Aorta (tissue), 5 donors: ENCODE measurements at regions not wholly inside any gene's neighbourhood (a gene's known extent, or its start where the extent isn't known, plus 50 kb on each side); places are given as distances from the start of the nearest gene placed in this dataset.

Source experiments
- ATAC-seq: fragments of 200-7000 bp; cut with Tn5 transposase; one replicate; pipeline ENCODE4 v1.9.1; 2022; ENCODE audit warnings: moderate library complexity; ENCODE audit not compliant: low FRiP score
- DNase-seq, 2 donors: peaks; one replicate each; pipeline ENCODE4 v3.0.0-alpha.2; 2020
- H3K27ac ChIP-seq, 2 donors: one replicate each; pipeline ENCODE4 v1.5.1; 2013; ENCODE audit warnings: low read length in 2 of 2, mild to moderate bottlenecking in 2 of 2, moderate library complexity in 2 of 2, control low read depth in 1 of 2, inconsistent platforms in 1 of 2, low read depth in 1 of 2
- H3K27me3 ChIP-seq, 2 donors: one replicate each; pipeline ENCODE4 v1.6.1; 2013; ENCODE audit warnings: control low read depth in 1 of 2, low read length in 1 of 2, mild to moderate bottlenecking in 1 of 2, moderate library complexity in 1 of 2; ENCODE audit not compliant: insufficient read depth in 2 of 2, control insufficient read depth in 1 of 2
- H3K36me3 ChIP-seq, 2 donors: one replicate each; pipeline ENCODE4 v1.6.1; 2013; ENCODE audit warnings: control low read depth in 1 of 2, low read length in 1 of 2, mild to moderate bottlenecking in 1 of 2; ENCODE audit not compliant: insufficient read depth in 2 of 2, control insufficient read depth in 1 of 2
- H3K4me1 ChIP-seq, 2 donors: one replicate each; pipeline ENCODE4 v1.6.1; 2013; ENCODE audit warnings: low read length in 2 of 2, control low read depth in 1 of 2, mild to moderate bottlenecking in 1 of 2, moderate library complexity in 1 of 2; ENCODE audit not compliant: insufficient read depth in 2 of 2, control insufficient read depth in 1 of 2
- H3K4me3 ChIP-seq, 2 donors: one replicate each; pipeline ENCODE4 v1.5.1; 2013; ENCODE audit warnings: low read length in 2 of 2, control low read depth in 1 of 2, mild to moderate bottlenecking in 1 of 2
- H3K9me3 ChIP-seq: one replicate; pipeline ENCODE4 v1.6.1; 2013; ENCODE audit warnings: mild to moderate bottlenecking, low read length; ENCODE audit not compliant: control insufficient read depth
- WGBS, 2 donors: extraction: QIAGEN DNeasy Blood & Tissue Kit; methylation state at CpG; one replicate each; pipeline ENCODE4 v1.1.7; 2013; 5-methylcytosine and 5-hydroxymethylcytosine counted together
- intact Hi-C, 2 donors: fragments of 100-400 bp; cut with DNase I; formaldehyde crosslinking; loops; one replicate each; pipeline versions ENCODE4 v1.14.2 to v1.15.0; 2022
- donor health status: healthy with polysubstance abuse.
- donor health status: Bipolar disorder and iron deficiency.
- donor health status: DM: no; HTN: no; CAD: no.
- donor health status: DM: no; HTN: no; CAD: no.
- donor health status: DM: yes; HTN: yes; CAD: no.

DNA sequence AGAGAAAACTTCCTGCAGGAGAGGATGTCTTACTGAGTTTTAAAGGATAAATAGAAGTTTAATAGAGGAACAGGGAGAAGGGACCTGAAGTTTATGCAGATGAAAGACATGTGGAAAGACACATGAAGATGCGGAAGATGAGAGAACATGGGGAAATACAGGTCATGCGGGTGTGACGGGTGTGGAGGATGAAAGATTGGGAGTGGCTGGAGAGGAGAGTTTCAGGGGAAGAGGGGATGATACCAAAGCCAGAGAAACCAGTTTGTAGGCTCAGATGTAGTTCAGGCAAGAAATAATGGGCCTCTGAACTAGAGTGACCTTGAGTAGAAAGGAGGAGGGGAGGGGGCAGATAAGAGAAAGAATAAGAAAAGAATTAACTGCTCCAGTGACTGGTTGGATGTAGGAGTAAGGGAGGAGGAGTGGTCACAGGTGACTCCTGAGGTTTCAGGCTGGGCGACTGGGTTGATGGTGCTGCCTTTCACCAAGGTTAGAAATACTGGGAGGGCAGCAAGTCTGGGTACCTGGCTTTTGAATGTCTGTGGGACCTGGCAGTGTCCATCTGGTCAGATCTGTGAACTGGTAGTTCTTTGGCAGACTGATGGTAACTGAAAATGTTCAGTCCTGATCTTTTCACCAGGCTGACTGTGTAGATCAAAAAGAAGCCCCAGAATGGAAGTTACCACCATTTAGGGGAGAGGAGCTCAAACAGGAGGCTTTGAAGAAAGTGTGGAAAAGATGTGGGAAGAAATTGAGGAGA, 69.4 kb downstream of the TET3 start:
- H3K27me3 ChIP-seq, result no peaks in the 10 kb centered on the region
- no peak overlapping the region for H3K4me3 ChIP-seq
- H3K4me1 ChIP-seq, result no peaks in the 10 kb centered on the region
- no peaks in the 10 kb centered on the region for H3K9me3 ChIP-seq
- H3K27ac ChIP-seq, result no peak overlapping the region
- DNase-seq, result no peak
- intact Hi-C loops, result no loop called here
- no peaks in the 10 kb centered on the region for H3K36me3 ChIP-seq
- 93 to 95% methylated on average over 4 of the region's 4 CpGs for WGBS, 2 donors
- no peak for ATAC-seq

DNA sequence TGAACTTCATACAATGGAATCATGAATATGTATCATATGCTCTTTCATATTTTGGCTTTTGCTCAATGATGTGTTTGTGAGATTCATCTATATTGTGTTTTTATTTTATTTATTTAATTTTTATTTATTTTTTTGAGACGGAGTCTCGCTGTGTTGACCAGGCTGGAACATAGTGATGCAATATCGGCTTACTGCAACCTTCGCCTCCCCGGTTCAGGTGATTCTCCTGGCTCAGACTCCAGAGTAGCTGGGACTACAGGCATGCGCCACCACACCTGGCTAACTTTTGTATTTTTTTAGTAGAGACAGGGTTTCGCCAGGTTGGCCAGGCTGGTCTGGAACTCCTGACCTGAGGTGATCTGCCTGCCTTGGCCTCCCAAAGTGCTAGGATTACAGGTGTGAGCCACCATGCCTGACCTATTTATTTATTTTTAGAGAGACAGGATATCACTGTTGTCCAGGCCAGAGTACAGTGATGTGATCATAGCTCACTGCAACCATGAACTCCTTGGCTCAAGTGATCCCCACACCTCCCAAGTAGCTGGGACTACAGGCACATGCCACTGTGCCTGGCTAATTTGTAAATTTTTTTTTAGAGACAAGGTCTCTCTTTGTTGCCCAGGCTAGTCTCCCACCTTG, 74.5 kb downstream of the TET3 start:
- no peaks in the 10 kb centered on the region for H3K36me3 ChIP-seq
- no peak overlapping the region for H3K27ac ChIP-seq
- no peaks in the 10 kb centered on the region for H3K9me3 ChIP-seq
- no peak overlapping the region for H3K4me3 ChIP-seq
- no peak for ATAC-seq
- H3K4me1 ChIP-seq, result no peaks in the 10 kb centered on the region
- intact Hi-C loops, result no loop called here
- 98% methylated on average over 7 of the region's 7 CpGs for WGBS, 2 donors
- DNase-seq, result no peak
- no peaks in the 10 kb centered on the region for H3K27me3 ChIP-seq

DNA sequence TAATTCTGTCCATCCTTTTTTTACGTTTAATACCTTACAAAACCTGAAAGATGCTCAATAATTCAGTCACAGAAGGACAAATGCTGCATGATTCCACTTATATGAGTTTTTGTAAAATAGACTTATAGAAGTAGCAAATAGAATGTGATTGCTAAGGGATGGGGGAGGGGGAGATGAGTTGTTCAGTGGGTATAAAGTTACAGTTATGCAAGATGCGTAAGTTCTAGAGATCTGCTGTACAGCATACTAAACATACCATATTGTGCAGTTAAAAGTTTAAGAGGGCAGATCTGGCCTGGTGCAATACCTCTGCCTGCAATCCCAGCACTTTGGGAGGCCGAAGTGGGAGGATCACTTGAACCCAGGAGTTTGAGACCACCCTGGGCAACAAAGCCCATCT, 78.8 kb downstream of the TET3 start:
- H3K36me3 ChIP-seq, result no peaks in the 10 kb centered on the region
- no peaks in the 10 kb centered on the region for H3K9me3 ChIP-seq
- no peak for ATAC-seq
- intact Hi-C loops, result no loop called here
- WGBS, 2 donors, result 96 to 99% methylated on average over 3 of the region's 3 CpGs
- H3K27me3 ChIP-seq, result no peaks in the 10 kb centered on the region
- no peak overlapping the region for H3K4me3 ChIP-seq
- no peak for DNase-seq
- no peak overlapping the region for H3K27ac ChIP-seq
- peaks cover 0 to 5% of the 10 kb centered on the region in 2 donors for H3K4me1 ChIP-seq

- Histone ChIP-seq H3K36me3 (no peaks in the 10 kb centered on the region), H3K27me3 (no peaks in the 10 kb centered on the region), H3K4me3 (no peak overlapping the region), H3K4me1 (peaks cover 0 to 5% of the 10 kb centered on the region in 2 donors), H3K9me3 (no peaks in the 10 kb centered on the region), H3K27ac (no peak overlapping the region)
- ATAC-seq (no peak), DNase-seq (no peak)
- intact Hi-C loops, result no loop called here
- 93 to 95% methylated on average over 10 of the region's 10 CpGs for WGBS, 2 donors
Measured at GRCh38 chr2:74065456-74065855, 80.7 kb downstream of the TET3 start.

DNA sequence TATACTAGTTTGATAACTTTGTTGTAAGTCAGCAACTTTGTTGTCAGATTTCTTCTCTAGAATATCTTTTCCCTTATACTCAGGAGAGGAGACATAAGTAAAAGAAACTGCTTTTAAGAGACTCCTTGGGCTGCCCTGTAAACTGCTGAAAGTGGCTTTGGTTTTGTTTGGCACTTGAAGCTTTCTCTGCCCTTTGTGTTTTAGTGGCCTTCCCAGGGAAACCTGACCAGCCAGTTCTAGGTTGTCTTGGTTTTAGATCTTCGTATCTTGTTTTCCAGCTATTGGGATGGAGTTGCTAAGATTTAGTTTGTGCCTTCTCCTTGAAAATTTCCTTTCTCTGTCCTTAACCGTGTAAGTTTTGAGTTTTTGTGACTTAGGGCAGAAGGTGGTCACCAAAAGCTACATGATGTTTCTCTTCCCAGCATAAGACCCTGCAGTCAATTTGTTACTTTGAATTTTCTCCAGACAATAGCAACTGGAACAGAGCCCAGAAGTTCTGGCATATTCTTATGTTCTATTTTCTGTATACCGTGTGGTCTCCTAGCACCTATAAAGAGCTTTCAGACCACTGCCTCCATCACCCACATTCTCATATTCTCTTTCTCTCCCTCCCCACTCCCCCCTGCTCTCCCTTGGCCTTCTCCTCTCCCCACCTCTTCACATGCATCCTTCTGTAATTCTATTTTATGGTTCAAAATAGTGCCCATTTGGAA, 81.1 kb downstream of the BOLA3 start:
- WGBS, 2 donors, result 16 to 19% methylated on average over 3 of the region's 3 CpGs
- H3K4me1 ChIP-seq, result peaks cover 0 to 5% of the 10 kb centered on the region in 2 donors
- no peaks in the 10 kb centered on the region for H3K9me3 ChIP-seq
- no peaks in the 10 kb centered on the region for H3K36me3 ChIP-seq
- intact Hi-C loops, result no loop called here
- H3K27ac ChIP-seq, result peak overlapping the region in 1 of 2 donors; percentile 28
- no peak for ATAC-seq
- DNase-seq, result no peak
- H3K4me3 ChIP-seq, result no peak overlapping the region
- H3K27me3 ChIP-seq, result no peaks in the 10 kb centered on the region

- 91 to 95% methylated on average over 4 of the region's 4 CpGs for WGBS, 2 donors
- H3K27ac ChIP-seq, result no peak overlapping the region
- DNase-seq (no peak), ATAC-seq (no peak)
- H3K4me1 ChIP-seq, result peaks cover 0 to 5% of the 10 kb centered on the region in 2 donors
- H3K27me3 ChIP-seq, result no peaks in the 10 kb centered on the region
- no peaks in the 10 kb centered on the region for H3K9me3 ChIP-seq
- no peaks in the 10 kb centered on the region for H3K36me3 ChIP-seq
- intact Hi-C loops, result no loop called here
- H3K4me3 ChIP-seq, result no peak overlapping the region
Measured at GRCh38 chr2:74067221-74067747, 80.4 kb downstream of the BOLA3 start.

DNA sequence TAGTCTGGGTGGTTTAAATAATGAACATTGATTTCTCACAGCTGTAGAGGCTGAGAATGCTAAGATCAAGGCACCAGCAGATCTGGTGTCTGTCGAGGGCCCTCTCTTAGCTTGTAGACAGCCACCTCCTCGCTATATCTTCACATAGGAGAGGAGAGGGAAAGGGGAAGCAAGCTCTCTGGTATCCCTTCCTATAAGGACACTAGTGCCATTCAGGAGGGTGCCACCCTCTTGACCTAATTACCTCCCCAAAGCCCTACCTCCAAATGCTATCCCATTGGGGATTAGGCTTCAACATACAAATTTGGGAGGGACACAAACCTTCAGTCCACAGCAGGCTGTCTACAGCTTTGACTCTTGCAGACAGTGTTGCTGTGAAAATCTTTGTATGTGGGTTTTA, 76.7 kb downstream of the BOLA3 start:
- DNase-seq, result no peak
- intact Hi-C loops, result no loop called here
- no peak for ATAC-seq
- WGBS, 2 donors, result 93 to 94% methylated on average over 2 of the region's 2 CpGs
- Histone ChIP-seq H3K4me1 (peaks cover 0 to 5% of the 10 kb centered on the region in 2 donors), H3K9me3 (no peaks in the 10 kb centered on the region), H3K27me3 (no peaks in the 10 kb centered on the region), H3K36me3 (no peaks in the 10 kb centered on the region), H3K4me3 (no peak overlapping the region), H3K27ac (no peak overlapping the region)

DNA sequence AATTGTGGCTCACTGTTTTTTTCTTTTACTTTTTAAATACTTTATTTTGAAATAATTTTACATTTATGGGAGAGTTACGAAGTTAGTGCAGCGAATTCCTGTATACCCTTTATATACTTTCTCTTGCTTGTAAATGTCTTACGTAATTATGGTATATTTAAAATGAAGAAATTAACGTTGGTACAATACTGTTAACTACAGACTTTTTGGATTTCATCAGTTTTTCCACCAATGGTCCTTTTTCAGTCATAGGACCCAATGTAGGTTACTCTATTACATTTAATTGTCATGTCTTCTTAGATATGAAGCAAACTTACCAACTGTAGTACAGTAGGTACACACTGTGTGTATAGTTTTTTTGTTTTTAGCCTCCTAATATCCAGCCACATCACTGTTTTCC, 76.3 kb downstream of the BOLA3 start:
- H3K4me1 ChIP-seq, result peaks cover 0 to 5% of the 10 kb centered on the region in 2 donors
- no peak for ATAC-seq
- H3K4me3 ChIP-seq, result no peak overlapping the region
- intact Hi-C loops, result no loop called here
- H3K9me3 ChIP-seq, result no peaks in the 10 kb centered on the region
- 93 to 94% methylated on average over 4 of the region's 4 CpGs for WGBS, 2 donors
- DNase-seq, result no peak
- H3K27ac ChIP-seq, result no peak overlapping the region
- H3K27me3 ChIP-seq, result no peaks in the 10 kb centered on the region
- H3K36me3 ChIP-seq, result no peaks in the 10 kb centered on the region
